HCT116 (cell line): ENCODE measurements at regions not wholly inside any gene's neighbourhood (a gene's known extent, or its start where the extent isn't known, plus 50 kb on each side); places are given as distances from the start of the nearest gene placed in this dataset.

Experiments
- ATF3 ChIP-seq: IDR thresholded peaks from 2 replicates; pipeline ENCODE4 v1.6.1; 2012
- CBX3 ChIP-seq: IDR thresholded peaks from 2 replicates; pipeline ENCODE4 v1.6.1; 2012; ENCODE audit warnings: low read depth
- CTCF ChIP-seq, 3 experiments: fragments of 200-600 bp in 1 of 3; sonication (generic) in 1 of 3; IDR thresholded peaks in 2 of 3; conservative IDR thresholded peaks in 1 of 3; 2 replicates each; pipeline ENCODE4 v1.5.1; 2012 to 2017; ENCODE audit warnings: low read depth in 2 of 3, low read length in 2 of 3, antibody characterized with exemption in 1 of 3, borderline replicate concordance in 1 of 3, control low read depth in 1 of 3, mild to moderate bottlenecking in 1 of 3, mixed read lengths in 1 of 3, mixed run types in 1 of 3, moderate library complexity in 1 of 3; ENCODE audit not compliant: insufficient read depth in 1 of 3
- EZH2 ChIP-seq: fragments of 200-600 bp; sonication (generic); IDR thresholded peaks from 2 replicates; pipeline ENCODE4 v1.6.1; 2017; ENCODE audit warnings: antibody characterized with exemption, mixed run types
- JUND ChIP-seq: IDR thresholded peaks from 2 replicates; pipeline ENCODE4 v1.6.1; 2012
- MAX ChIP-seq: IDR thresholded peaks from 2 replicates; pipeline ENCODE4 v1.6.1; 2012
- POLR2A ChIP-seq: IDR thresholded peaks from 2 replicates; pipeline ENCODE4 v1.7.0; 2011; ENCODE audit warnings: borderline replicate concordance; ENCODE audit not compliant: insufficient read depth, insufficient read length; ENCODE audit errors: extremely low read depth
- POLR2AphosphoS5 ChIP-seq: IDR thresholded peaks from 2 replicates; pipeline ENCODE4 v1.6.1; 2011; ENCODE audit warnings: mild to moderate bottlenecking, low read depth, low read length, moderate library complexity
- RAD21 ChIP-seq: IDR thresholded peaks from 2 replicates; pipeline ENCODE4 v1.6.1; 2012; ENCODE audit warnings: low read depth, mild to moderate bottlenecking
- REST ChIP-seq: IDR thresholded peaks from 2 replicates; pipeline ENCODE4 v1.6.1; 2012; ENCODE audit warnings: low read depth
- SRF ChIP-seq: IDR thresholded peaks from 2 replicates; pipeline ENCODE4 v1.6.1; 2012; ENCODE audit warnings: low read depth
- YY1 ChIP-seq: IDR thresholded peaks from 2 replicates; pipeline ENCODE4 v1.6.1; 2011; ENCODE audit warnings: low read length, low read depth, moderate library complexity, mild to moderate bottlenecking; ENCODE audit not compliant: insufficient replicate concordance; ENCODE audit errors: extremely low read depth
- ZFX ChIP-seq: fragments of 450-650 bp; IDR thresholded peaks from 2 replicates; pipeline ENCODE4 v1.6.1; 2017
- ZNF274 ChIP-seq: fragments of 200-500 bp; sonication (Bioruptor generic); IDR thresholded peaks from 2 replicates; pipeline ENCODE4 v1.6.1; 2014; ENCODE audit warnings: mild to moderate bottlenecking, low read depth, low read length, inconsistent platforms

GRCh38 chr3:144458283-144458682 lies 486.7 kb downstream of the DIPK2A start:
- no peak for TF ChIP-seq CTCF (IDR thresholded peaks at IDR 0.05 in 2 of 3, conservative IDR thresholded peaks at IDR 0.05 in 1 of 3; ENCODE audit: borderline replicate concordance in 1 of 3, insufficient read depth in 1 of 3, low read depth in 2 of 3, low read length in 2 of 3)
- no peak for TF ChIP-seq EZH2
- no peak for TF ChIP-seq MAX
- no peak for TF ChIP-seq POLR2AphosphoS5
- TF ChIP-seq POLR2A, result no peak
- TF ChIP-seq RAD21, result no peak
- TF ChIP-seq ATF3, result no peak
- TF ChIP-seq REST, result no peak
- no peak for TF ChIP-seq ZFX
- no peak for TF ChIP-seq SRF
- TF ChIP-seq ZNF274, result no peak
- TF ChIP-seq CBX3, result no peak
- no peak for TF ChIP-seq JUND
- TF ChIP-seq YY1, result no peak
